ENCODE measurements at regions not wholly inside any gene's neighbourhood (a gene's known extent, or its start where the extent isn't known, plus 50 kb on each side); places are given as distances from the start of the nearest gene placed in this dataset.

GRCh38 chr18:78559584-78559983 is 420.0 kb upstream of the SALL3 start:
- no peak for DNase-seq

- DNase-seq: no peak
These were observed 417.7 kb upstream of the SALL3 start for GRCh38 chr18:78561757-78562510.

DNA sequence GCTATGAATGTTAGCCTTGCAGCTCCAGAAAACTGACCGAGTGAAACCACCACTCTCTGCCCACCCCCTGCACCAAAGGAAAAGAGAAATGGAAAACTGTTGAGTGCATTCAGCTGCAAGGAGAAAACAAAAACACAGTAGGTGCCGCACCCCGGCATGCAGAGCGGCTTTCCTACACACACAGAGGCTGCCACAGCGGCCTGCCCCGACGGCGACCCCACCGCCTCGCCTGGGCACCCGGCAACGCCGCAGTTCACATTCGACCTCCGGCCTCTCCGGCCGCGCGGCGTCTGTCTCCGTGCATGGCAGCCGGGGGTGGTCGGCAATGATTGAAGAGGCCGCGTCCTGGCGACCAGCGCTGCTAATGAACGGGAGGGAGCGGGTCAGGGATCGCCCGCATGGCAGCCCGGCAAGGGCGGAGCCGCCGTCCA is 417.1 kb upstream of the SALL3 start:
- no peak for DNase-seq

DNA sequence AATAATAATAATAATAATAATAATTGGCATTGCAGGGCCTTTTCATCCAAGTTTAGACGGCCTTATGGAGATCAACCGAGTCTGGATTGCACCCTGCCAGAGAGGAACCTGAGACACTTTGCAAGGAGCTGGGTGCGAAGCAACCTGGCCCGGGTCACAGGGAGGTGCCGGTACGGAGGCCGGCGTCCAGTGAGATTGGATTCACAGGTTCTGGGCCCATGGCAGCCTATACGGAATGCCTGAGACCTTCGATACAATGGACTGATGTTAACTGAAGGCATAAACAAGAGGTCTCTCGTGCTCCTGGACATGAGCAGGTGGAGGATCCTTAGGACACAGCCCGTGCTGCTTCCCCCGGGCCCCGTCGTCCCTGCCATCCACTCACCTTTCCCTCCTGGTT is 416.5 kb upstream of the SALL3 start:
- DNase-seq: no peak

- DNase-seq: no peak
These were observed 415.6 kb upstream of the SALL3 start for GRCh38 chr18:78564030-78564429.

DNA sequence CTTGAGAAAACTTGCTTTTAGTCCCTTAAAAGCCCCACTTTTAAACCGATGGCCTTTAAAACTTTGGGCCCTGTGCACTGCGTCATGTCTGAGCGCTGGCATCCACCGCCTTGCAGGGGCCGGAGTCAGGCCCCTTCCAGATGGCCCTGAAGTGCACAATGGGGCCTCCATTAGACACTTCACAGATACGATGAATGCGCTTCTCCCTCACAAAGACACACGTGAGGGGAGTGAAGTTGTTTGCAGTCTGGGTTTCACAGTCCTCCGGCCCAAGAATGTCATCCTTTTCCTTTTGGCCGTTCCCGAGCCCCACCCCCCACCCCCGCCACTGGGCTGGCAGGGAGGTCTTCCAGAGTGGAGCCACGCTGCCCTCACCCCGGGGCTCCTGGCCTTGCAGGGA is 415.1 kb upstream of the SALL3 start:
- DNase-seq: no peak

DNA sequence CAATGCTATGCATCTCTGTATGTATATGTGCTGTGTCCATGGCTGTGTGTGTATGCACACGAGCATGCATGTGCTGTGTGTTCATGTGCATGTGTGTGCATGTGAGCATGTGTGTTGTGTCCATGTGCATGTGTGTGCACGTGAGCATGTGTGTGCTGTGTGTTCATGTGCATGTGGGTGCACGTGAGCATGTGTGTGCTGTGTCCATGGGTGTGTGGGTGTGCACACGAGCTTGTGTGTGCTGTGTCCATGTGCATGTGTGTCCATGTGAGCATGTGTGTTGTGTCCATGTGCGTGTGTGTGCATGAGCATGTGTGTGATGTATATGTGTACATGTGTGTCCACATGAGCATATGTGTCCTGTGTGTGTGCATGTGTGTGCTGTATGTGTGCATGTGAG is 414.4 kb upstream of the SALL3 start:
- DNase-seq: no peak

GRCh38 chr18:78566065-78566464 is 413.6 kb upstream of the SALL3 start:
- DNase-seq: no peak

DNA sequence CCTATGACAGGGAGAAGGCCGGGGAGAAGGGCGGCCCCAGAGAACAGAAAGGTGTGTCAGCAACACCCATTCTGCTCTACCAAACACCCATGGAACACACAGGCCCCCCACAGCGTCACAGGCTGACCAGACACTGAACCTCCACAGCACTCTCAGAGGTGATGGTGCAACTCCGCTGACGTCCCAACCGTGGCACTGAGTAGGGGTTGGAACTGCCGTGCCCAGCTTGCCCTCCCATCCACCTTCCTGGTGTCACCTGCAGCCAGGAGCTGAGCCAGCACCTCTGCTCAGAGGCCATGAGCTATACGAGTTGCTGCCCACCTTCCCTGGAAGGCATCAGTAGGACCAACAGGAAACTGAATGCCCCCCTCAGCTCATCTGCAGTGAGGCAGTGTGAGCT is 412.9 kb upstream of the SALL3 start:
- DNase-seq: no peak

GRCh38 chr18:78571063-78571785 is 408.4 kb upstream of the SALL3 start:
- no peak for DNase-seq

DNA sequence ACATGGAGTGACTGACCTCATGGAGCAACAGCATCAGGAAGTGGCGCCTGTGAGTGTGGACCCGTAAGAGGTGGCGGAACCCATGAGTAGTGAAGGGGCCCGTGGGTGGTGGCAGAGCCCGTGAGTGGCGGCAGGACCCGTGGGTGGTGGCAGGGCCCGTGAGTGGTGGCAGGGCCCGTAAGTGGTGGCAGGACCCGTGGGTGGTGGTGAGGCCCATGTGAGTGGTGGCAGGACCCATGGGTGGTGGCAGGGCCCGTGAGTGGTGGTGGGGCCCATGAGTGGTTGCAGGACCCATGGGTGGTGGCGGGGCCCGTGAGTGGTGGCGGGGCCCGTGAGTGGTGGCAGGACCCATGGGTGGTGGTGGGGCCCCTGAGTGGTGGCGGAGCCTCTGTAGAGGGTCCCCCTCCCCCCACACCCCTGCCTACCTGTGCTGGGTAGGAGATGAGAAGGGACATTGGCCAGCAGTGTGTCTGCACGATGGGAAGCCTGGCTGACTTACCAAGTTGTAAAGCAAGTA is 407.7 kb upstream of the SALL3 start:
- no peak for DNase-seq

GRCh38 chr18:78573773-78574172 is 405.8 kb upstream of the SALL3 start:
- DNase-seq: no peak

- no peak for DNase-seq
These were observed 402.7 kb upstream of the SALL3 start for GRCh38 chr18:78576967-78577366.

GRCh38 chr18:78579449-78579848 is 400.2 kb upstream of the SALL3 start:
- DNase-seq: no peak

GRCh38 chr18:78579854-78580577 is 399.6 kb upstream of the SALL3 start:
- DNase-seq: no peak

DNA sequence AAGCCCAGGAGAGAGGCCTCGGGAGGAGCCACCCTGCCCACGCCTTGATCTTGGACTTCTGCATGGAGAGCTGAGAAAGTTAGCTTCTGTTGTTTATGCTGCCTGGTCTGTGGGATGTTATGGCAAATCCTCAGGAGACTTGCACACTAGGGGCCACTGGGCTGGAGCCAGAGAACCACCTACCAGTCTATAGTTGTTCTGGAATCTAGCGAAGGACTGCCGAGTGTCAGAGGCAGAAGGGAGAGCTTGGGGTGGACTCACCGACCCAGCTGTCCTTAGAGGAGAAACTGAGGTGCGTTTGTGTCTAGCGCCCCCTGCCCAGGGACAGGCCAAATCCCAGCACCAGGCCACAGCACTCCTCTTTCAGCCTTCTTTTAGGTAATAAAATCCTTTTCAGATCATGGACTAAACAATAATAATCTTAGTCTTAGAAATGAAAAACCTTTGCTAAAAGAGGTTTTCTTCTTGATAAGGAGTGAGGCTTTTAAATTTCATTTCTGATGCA is 398.7 kb upstream of the SALL3 start:
- no peak for DNase-seq

DNA sequence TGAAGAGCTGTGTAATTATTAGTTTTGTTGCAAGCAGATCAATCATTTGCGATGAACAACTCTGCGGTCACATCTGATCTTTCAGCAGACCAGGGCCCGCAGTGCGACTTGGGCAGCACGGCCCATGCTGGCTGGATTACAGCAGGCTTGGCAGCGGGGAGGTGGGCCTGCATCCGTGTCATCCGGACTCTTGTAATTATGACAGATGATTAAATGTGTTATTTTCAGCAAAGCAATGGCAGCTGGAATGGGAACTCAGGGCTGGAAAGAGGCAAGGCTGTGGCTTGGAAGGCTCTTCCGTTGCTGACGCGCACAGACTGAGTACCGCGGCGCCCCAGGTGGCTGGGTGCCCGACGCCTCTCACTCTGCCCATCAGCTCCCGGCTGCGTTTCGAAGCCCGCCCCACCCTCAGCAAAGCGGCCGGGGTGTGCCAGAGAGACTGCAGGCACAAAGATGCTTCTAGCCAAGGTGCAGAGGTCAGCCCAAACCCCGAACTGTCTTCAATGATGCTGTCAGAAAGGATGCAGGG is 397.4 kb upstream of the SALL3 start:
- no peak for DNase-seq

- no peak for DNase-seq
These were observed 396.5 kb upstream of the SALL3 start for GRCh38 chr18:78582898-78583738.

DNA sequence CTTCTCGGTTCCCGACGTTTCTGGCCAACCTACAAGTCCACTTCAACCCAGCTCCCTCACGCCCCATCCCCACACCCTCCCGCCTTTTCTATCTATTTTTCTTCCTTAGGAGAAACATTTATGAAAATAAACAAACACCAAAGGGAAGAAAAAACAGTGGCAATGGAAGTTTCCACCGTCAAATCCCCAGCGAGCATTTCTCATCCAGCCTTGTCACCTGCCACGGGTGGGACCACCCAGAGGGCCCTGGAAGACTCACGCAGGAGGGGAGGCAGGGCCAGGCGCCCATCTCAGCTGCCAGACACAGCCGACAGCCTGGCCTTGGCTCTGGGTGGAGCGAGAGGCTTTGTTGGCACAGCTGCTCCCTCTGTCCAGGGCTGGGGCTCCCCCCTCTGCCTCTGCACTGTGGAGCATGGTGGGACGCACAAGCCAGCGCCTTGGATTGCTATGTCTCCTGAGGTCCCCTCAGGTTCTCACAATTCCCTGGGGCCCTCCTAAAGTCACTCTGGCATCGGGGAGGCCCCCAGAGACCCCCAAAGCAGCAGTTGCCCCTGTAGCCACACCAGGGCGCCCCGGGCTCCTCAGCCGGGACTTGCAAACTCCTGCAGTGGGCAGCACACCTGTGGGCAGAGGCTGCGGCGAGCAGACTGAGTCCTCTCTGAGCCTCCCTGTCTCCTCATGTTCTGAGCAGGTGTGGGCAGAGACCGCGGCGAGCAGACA is 395.7 kb upstream of the SALL3 start:
- no peak for DNase-seq

DNA sequence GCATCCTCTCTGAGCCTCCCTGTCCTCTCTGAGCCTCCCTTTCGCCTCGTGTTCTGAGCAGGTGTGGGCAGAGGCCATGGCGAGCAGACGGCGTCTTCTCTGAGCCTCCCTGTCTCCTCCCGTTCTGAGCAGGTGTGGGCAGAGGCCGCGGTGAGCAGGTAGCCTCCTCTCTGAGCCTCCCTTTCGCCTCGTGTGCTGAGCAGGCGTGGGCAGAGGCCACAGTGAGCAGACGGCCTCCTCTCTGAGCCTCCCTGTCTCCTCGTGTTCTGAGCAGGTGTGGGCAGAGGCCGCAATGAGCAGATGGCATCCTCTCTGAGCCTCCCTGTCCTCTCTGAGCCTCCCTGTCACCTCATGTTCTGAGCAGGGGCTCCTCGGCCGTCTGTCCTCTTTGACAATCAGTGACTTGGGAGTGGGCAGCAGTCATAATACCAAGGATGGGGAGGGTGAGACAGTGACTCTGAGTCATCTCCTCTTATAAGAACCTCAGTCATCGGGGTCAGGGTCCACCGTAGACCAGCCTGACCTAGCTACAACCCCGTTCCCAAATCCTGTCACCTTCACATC is 395.1 kb upstream of the SALL3 start:
- DNase-seq: no peak

- DNase-seq: no peak
These were observed 393.0 kb upstream of the SALL3 start for GRCh38 chr18:78586586-78586985.
